DMS53 (cell line): ENCODE measurements at regions not wholly inside any gene's neighbourhood (a gene's known extent, or its start where the extent isn't known, plus 50 kb on each side); places are given as distances from the start of the nearest gene placed in this dataset.

Experiments
- DNase-seq: peaks from one replicate; lab custom pipeline; 2025; lab: John Stamatoyannopoulos, UW

DNA sequence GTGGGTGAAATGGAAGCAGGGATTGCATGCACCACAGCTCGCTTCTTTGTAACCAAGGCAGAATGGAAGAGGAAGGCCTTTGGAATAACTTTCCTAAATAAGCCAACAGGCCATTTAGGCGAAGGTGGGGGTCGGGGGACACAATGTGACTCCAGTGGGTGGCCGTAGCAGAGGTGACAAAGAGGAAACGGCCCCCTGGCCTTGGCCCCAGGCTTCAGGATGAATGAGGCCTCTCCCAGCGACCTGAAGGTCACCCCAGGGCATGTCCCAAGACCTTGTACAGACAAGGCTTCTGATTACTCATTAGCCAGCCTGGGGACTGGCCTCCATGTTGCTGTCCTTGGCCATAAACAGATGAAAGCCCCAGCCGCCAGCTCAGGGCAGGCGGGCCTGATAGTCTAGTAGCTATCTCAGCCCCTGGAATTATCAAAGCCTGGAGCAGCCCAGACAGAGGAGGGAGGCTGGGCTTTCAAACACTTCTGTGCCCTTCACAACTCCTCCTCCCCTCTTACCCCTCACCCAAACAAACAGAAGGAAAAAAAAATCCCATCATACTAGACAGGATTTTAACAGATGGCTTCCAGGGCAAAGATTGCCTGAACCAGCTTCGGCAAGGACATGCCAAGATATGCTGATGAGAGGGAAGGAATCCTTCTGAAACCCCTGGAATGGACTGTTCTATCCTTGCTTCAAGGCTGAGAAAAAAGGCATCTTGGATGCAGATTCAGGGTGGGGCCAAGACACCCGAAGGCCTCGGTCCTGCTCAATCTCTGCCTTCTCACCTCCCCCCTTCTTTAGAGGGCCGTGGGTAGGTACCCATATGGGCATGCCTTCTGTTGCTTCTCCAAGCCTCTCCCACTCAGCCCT is 142.3 kb upstream of the PARP11 start:
- DNase-seq, result peak; percentile 86

DNA sequence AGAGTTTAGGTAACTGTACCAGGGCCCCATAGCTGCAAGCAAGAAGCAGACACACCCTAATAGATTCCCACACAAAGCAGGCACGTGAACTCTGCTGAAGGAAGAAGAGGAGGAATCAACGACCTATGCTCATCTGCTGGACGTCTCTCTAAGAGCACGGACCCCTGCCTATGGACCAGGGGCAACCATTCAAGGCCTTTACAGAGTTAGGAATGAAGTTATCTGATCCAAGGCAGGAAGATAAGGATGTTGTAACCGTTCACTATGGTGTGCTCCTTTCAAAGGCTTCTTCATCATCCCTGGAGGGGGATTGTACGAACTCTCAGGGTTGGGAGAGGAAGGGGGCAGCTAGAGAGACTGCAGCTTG is 141.6 kb upstream of the PARP11 start:
- DNase-seq, result no peak

DNA sequence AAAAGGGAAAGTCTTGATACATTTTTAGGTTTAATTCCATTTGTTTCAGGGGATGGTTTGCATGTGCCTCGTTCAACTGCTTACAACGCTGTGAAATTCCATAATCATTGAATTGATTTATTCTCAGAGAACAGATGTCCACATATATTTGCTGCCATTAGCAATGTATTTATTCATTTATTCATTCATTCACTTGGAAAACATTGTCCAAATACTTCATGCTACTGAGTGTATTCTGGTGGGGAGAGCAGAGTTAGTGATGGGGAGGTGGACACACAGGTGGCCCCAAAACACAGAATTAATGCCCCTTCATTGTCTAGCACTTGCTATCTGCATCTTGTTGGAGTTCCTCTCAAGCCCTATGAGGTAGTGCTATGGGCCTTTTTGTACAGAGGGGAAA is 141.2 kb upstream of the PARP11 start:
- no peak for DNase-seq

DNA sequence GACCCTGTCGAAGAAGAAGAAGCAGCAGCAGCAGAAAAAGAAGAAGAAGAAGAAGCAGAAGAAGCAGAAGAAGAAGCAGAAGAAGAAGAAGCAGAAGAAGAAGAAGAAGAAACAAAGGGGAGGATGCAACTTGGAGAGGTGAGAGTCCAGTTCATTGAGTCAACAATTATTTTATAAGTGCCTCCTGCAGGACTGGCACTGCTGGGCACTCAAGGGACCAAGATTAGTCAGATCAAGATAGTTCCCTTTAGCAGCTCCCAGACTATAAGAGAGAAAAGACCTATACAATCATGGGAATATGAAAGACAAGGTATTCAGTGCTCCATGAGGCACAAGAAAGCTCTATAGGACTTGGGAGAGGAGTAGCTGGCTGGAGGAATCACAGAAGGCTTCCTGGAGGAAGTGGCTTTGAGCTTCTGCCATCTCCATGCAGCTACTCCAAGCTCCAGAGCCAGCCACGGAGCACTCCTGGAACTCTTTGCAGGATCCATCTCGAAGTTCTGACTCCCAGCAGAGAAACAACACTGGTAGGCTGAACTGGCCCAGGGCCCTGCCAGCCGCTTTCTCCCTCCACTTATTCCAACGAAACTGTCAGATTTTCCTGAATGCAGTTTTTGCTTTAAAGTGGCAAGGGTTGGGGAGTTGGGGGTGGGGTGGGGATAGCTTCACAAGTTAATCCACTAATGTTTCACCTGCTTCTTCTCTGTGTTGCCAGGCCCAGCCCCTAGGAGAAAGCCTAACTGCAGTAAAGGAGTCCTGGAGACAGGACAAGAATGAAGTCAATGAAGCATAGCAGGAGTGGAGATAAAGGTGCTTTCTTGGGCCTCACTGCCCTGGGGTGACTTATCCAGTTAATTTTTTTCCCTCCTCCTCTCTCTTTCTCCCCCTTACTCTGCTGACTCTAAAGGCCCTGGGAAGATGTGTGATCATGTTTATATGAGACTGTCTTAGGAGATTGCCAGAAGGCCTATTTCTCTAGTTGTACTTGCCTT is 140.1 kb upstream of the PARP11 start:
- DNase-seq, result no peak

DNA sequence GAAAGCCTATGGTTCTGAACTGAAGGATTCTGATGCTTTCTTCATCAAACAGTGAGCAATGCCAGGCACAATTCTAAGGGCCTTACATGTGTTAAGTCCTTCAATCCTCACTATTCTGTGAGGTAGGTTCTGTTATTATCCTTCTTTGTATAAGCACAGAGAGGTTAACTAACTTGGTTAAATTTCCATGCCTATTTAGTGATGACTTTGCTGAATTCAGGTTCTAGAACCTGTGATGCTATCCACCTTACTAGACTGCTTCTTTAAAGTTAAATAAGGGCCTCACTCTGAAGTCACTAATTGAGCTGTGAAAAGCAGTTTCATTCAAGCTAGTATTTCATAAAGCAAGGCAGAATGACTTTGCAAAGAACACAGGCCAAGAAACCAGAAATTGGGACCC is 138.9 kb upstream of the PARP11 start:
- no peak for DNase-seq

DNA sequence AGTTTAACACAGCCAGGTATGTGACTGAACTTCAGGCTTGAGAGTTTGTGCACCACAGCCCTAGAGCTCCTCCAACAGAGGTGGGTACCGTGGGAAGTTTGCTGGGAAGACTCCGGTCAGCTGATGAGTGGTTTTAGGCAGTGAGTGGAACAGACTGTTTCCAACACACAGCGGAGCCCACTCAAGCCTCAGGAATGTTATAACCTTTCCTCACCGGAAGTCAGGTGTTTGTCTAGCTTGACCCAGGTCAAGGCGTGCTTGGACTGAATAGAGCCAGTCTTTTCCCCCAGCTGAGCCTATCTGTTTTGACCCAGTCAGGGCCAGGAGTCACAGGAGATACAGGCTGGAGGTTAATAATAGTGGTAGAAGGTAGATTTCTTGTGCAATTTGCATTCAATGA is 138.4 kb upstream of the PARP11 start:
- peak; percentile 76 for DNase-seq

DNA sequence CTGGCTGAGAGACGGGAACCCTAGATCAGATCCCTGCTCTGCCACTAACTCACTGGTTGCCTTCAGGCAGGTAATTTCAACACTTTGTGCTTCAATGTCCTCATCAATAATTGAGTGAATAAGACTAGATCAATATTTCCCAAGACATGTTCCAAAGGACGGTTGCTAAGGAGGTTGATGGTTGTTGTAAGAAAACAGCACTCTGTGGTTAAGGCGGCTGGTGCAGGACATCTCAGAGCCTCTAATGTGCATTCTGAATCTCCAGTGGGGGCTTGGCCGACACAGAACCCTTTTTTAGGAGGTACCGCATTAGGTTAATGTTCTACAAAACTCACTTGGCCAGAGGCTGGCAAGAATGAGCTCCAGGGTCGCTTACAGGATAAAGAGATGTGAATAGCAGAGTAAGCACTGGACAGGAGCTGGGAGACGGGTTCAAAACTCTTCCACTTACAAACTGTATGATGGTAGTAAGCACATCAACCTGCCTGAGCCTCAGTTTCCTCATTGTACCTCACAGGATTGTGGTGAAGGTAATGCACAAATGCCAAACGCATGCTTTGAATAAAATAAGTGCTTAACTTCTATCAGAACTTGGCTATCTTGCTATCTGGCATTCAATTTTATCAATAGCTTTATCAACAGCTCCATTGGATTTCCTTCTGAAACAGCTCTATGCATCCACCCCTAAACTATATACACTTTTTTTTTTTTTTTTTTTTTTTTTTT is 136.9 kb upstream of the PARP11 start:
- no peak for DNase-seq

DNA sequence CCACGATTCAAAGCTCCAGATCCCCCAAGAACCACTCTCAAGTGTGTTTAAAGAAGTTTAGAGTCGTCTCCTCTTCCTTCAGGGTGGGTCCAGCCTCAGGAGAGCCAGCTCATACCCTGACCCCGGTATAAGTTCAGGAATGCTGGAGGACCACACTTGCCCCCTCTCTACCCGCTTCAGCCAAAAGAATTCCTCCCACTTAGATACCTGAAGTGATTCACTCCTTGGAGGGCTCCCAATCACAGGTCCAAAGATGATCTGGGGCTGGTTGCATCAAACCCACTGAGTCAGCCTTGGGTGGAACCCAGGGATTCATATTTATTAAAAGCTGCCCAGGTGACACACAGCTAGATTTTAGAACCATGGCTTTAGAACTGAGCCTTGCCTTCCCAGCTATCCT is 133.5 kb upstream of the PARP11 start:
- no peak for DNase-seq

DNA sequence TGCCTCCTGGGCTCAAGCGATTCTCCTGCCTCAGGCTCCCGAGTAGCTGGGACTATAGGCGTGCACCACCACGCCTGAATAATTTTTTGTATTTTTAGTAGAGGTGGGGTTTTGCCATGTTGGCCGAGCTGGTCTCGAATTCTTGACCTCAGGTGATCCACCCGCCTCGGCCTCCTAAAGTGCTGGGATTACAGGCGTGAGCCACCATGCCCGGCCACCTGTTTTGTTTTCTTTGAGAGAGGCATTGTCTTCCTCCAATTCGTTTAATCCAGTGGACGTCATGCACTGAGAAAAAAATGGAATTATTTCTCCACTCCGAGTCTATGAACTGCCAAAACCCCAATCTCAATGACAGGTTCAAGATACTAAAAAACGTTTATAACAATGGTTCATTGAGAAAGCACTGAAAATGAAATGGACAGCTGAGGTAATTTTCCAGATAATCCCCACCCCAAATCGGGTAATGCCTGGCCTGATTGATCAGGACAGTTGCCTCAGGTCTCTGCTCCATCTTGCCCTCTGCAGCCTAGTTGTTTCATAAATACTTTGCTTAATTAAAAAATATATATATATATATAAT is 132.7 kb upstream of the PARP11 start:
- no peak for DNase-seq

DNA sequence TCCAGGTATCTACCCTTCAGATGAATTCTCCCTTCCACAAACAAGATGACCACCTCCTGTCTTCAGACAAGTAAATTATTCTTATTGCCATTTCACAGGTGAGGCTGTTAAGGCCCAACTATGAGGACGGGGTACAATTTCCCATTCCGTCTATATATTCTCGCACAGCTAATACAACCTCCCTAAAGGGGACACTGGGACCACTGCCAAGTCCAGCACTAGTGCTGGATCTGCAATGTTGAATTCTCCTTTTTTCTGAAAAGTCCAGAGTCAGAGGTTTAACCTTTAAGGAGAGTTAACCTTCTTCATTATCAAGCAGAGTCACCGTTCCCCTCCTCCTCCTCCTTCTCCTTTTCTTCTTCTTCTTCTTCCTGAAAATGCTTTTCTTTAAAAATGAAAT is 130.4 kb upstream of the PARP11 start:
- no peak for DNase-seq

DNA sequence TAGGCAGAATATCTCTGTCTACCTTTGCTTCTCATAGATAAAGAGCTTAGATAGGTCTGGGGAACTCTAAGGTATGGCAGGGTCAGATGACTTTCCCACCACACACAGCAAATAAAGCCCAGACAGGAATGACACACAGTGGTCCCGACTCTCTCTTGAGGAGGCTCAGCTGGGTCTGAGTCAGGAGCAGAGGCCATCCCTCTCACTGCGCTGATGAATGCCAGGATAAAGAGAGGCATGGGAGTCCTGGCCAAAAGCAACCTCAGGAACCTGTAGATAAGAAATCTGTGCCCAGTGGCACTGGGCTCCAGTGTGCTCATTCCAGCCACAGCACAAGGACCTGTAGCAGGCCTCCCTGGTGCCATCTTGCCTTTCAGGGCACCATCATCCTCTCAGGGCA is 129.4 kb upstream of the PARP11 start:
- DNase-seq, result no peak

DNA sequence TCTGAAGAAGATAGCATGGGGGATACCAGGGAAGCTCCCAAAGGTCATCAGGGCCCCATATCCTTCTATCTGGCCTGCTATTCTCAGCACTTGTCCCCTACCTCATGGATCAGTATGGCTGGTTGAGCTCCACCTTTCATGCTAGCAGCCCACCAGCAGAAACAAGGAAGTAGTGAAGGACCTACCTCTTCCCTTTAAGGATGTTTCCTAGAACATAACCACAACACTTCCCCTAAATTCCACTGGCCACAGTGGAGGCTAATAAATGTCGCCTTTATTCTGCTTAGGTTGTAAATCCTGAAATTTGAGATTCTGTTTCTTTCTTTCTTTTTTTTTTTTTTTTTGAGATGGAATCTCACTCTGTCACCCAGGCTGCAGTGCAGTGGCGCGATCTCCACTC is 128.6 kb upstream of the PARP11 start:
- DNase-seq, result no peak

DNA sequence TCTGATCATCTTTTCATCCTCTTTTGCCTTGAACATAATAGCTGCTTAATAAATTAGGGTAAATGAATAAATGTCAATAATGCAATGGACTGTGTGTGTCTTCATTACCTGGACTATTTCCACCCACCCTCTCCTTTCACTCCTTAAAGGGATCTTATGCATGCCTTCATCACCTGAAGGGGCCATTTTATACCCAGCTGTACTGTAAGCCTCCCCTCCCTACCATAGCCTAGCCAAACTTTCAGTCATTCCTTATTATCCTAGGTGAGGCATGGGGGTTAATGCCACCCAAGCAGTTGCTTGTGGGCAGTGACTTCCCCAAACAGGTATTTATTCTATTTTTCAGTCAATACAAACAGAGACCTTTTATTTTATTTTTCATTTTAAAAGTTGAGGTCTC is 127.8 kb upstream of the PARP11 start:
- no peak for DNase-seq

DNA sequence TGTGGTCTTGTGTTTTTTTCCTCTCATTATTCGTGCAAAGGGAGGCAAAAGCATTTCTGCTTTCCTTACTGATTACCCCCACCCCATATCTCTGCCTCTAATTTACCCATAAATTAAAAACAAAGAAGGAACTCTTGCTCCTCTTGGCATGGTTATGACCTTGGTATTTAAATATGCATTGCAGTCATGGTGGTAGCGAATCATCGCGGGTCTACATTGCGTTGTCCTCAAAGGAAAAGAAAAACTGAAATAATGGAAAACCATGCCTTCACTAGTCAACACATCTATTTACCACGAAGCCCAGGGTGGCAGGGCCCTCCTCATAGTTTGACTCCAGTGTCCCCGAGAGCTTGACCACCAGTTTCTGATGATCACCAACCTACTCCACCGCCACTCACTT is 126.7 kb upstream of the PARP11 start:
- no peak for DNase-seq

DNA sequence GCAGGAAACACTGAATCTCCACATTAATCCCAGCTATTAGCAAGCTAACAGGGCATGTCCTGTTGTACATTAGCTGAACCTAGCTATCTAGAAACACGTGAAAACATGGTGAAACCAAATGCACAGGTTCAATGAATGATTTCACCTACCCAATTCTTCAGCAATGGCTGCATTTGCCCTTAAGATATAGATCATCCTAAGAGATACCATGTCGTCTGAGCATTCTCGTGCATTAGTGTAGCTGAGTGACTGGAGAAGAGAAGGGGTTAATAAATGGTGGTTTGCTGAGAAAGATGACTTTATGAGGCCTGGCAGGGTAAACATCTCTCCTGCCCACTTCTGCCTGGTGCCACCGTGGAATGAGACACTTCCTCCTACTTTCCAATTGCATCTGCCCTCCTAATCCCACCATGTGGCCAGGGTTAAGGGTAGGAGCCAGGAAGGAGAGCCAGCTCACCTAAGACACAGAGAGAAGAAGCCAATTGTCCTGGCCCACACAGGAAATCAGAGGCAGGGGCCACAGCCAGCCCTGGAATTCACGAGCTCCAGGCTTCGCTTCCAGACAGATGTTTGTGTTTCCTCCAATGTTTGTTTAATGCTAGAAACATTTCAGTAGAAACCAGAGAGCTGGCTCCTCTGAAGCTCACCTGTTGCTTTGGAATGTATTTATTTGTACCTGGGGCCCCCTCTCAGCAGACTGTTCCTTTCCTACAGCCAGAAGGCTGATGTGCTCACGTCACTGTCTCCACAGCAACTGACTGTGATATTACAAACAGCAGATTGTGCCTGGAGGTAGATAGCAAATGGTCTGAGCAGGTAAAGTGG is 126.0 kb upstream of the PARP11 start:
- DNase-seq, result peak; percentile 100

DNA sequence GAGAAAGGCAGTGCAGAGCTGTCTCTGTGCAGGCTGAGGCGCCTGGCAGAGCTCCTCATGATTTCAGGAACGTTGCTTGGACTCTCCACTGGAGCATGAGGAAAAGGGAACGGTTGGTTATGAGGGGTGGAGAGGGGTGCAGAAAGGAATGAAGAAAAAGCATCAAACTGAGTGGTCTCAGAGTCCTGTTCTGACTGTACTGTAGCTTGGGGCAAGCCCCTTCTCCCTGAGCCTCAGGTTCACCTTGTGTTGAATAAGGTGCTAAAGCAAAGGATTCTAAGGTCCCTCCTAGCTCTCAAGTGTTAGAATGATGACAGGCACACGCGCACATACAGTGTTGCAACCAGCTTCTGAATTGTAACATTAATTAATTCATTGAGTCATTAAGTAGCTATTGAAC is 125.2 kb upstream of the PARP11 start:
- peak; percentile 84 for DNase-seq

DNA sequence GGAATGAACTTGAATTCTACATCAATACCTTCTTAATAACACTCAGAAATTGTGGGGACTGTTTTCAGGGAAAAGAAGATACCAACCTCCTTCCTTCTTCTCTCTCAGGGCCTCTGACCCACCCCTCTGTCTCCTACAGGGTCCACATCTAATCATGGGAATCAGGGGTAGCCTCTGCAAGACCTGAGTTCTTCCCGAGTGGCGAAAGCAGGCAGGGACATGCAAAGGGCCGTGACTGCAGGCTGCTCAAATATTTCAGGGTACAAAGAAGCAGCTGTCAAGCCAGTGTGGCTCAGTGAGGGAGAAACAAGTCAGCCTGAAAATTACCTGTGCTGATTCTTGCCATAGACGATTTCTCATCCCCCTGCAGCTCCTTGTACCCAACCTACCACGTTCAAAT is 123.1 kb upstream of the PARP11 start:
- DNase-seq, result no peak

DNA sequence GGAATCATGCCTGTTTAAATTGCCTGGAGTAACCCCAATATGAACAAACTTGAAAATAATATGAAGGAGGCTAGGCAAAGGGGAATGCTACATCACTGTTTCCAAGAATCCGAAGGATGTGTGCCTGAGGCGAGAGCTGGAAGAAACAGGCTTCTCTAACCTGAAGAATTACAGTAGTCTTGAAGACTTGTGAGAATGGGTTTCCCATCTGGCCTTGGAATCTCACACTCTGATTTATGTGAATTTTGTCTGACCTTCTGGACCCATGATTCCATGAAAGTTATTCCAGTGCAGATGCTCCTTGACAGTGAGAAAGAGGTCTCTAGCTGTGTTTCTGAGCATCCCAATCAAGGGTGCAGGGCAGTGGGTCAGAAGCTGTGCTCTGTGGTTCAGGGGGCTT is 122.1 kb upstream of the PARP11 start:
- no peak for DNase-seq

DNA sequence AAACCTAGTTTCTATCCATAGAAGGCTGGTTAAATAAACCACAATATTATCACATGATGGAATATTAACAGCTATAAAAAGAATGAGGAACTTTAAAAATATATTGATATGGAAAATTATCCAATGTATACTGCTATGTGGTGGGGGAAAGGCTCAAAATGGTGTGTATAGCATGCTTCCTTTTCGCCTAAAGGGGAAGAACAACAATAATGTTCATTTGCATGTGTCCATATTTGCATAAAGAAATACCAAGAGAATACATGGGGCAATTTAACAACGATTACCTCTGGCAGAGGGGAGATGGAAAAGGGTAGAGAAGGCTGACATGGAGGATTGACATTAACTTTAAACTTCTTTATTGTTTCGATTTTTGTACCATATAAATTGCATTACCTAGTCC is 121.3 kb upstream of the PARP11 start:
- no peak for DNase-seq

DNA sequence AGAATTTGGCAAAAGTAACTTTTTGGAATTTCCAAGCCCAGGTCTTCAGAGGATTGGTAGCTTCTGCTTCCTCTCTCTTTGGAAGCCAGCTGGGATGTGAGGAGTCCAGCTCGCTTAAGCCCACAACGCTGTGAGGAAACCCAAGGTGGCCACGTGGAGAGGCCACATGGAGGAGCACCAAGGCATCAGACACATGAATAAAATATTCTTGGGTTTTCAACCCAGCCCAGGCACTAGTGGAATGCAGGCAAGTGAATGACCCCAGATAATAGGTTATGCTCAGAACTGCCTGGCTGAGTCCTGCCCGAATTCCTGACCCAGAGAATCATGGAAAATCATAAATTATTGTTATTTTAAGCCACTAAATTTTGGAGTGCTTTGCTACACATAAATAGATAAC is 119.7 kb upstream of the PARP11 start:
- DNase-seq, result no peak
